Heart left ventricle (tissue), 16 donors: ENCODE measurements at regions not wholly inside any gene's neighbourhood (a gene's known extent, or its start where the extent isn't known, plus 50 kb on each side); places are given as distances from the start of the nearest gene placed in this dataset.

Experiments used
- ATAC-seq, 4 donors: fragments of 200-7000 bp; cut with Tn5 transposase; one replicate each; pipeline ENCODE4 v1.9.1; 2020 to 2022; ENCODE audit warnings: moderate library complexity in 4 of 4, mild to moderate bottlenecking in 3 of 4, moderate number of reproducible peaks in 1 of 4
- DNase-seq, 5 donors: peaks; one replicate each; pipeline ENCODE4 v3.0.0-alpha.2; 2020
- H3K27ac ChIP-seq, 12 donors: fragments of 200-600 bp; sonication (generic) in 4 of 12; one replicate each; pipeline versions ENCODE4 v1.5.0 to v1.8.0; 2016 to 2022; ENCODE audit warnings: mild to moderate bottlenecking in 2 of 12
- H3K27me3 ChIP-seq, 9 donors: fragments of 200-600 bp; sonication (generic) in 2 of 9; one replicate each; pipeline versions ENCODE4 v1.5.1 to v1.8.0; 2016 to 2022; ENCODE audit warnings: mild to moderate bottlenecking in 3 of 9
- H3K36me3 ChIP-seq, 9 donors: fragments of 200-600 bp; sonication (generic) in 2 of 9; one replicate each; pipeline versions ENCODE4 v1.5.0 to v1.8.0; 2018 to 2022; ENCODE audit warnings: mild to moderate bottlenecking in 2 of 9
- H3K4me1 ChIP-seq, 12 donors: fragments of 200-600 bp; sonication (generic) in 4 of 12; one replicate each; pipeline versions ENCODE4 v1.5.0 to v1.8.0; 2016 to 2022; ENCODE audit warnings: mild to moderate bottlenecking in 3 of 12
- H3K4me3 ChIP-seq, 12 donors: fragments of 200-600 bp; sonication (generic) in 4 of 12; one replicate each; pipeline versions ENCODE4 v1.5.0 to v1.8.0; 2017 to 2022; ENCODE audit warnings: mild to moderate bottlenecking in 9 of 12, moderate library complexity in 4 of 12
- H3K9me3 ChIP-seq, 12 donors: fragments of 200-600 bp; sonication (generic) in 4 of 12; one replicate each; pipeline versions ENCODE4 v1.5.0 to v1.8.0; 2016 to 2022; ENCODE audit warnings: mild to moderate bottlenecking in 1 of 12
- POLR2A ChIP-seq, 2 donors: fragments of 450-650 bp; IDR thresholded peaks; one replicate each; pipeline ENCODE4 v1.6.1; 2017; ENCODE audit warnings: antibody characterized with exemption in 2 of 2, mild to moderate bottlenecking in 2 of 2, moderate library complexity in 2 of 2
- WGBS, 4 donors: extraction: QIAGEN DNeasy Blood & Tissue Kit in 2 of 4; methylation state at CpG; one replicate each; pipeline versions ENCODE4 v1.1.5 to v1.1.7; 2013 to 2018; 5-methylcytosine and 5-hydroxymethylcytosine counted together
- intact Hi-C, 10 donors: fragments of 100-400 bp; cut with DNase I; formaldehyde crosslinking; loops; one replicate each; pipeline versions ENCODE4 v1.11.1 to v1.14.2; 2022
- TF ChIP-seq, protein P1 (sequence below), 12 donors: fragments of 200-600 bp; sonication (generic) in 4 of 12; IDR thresholded peaks; one replicate each; pipeline versions ENCODE4 v1.5.0 to v1.8.0; 2018 to 2022; ENCODE audit warnings: antibody characterized with exemption in 12 of 12, mild to moderate bottlenecking in 5 of 12
- donor health status: ischemic (EF 13 %, LVEDD 7.1; RV severe dilation, severe dysfunction).
- donor health status: healthy with polysubstance abuse.
- donor health status: DM: no; HTN: yes; CAD: no.
- donor health status: DM: no; HTN: no; CAD: no.
- donor health status: ischemic (EF 25% LVEDD 6.9; RV normal size, moderate dysfunction).
- donor health status: ischemic (EF 25% LVEDD 5.7; RV mildly dilated, moderate dysfunction).
- donor health status: healthy.
- donor health status: DM: yes; HTN: yes; CAD: no.
- donor health status: ischemic (EF 35%, LVEDD 5.7; RV mildly dilated, moderate dysfunction).
- donor health status: nonischemic (EF 11% LVEDD 7.7; RV severe dilation, severe dysfunction).
- donor health status: DM: yes; HTN: yes; CAD: no.
- donor health status: PGD.
- donor health status: ischemic (EF 29% LVEDD 5.4; RV normal size, mild dysfunction).
- donor health status: nonischemic (EF 23%, LVEDD 6.1; RV moderate dilation, normal function).

- WGBS, 4 donors = 86 to 92% (median 88%) methylated on average over 3 of the region's 3 CpGs
- no peak for ATAC-seq
- H3K9me3 ChIP-seq = no peaks in the 10 kb centered on the region
- no peak overlapping the region for H3K4me3 ChIP-seq
- no peaks in the 10 kb centered on the region for H3K27me3 ChIP-seq
- H3K36me3 ChIP-seq = no peaks in the 10 kb centered on the region
- no peak overlapping the region for H3K27ac ChIP-seq
- intact Hi-C loops = no loop called here
- no peak for DNase-seq
- peaks cover 0 to 11% (median 0%) of the 10 kb centered on the region in 12 donors for H3K4me1 ChIP-seq
- TF ChIP-seq POLR2A (IDR thresholded peaks at IDR 0.05) = no peak
- TF ChIP-seq, protein P1, sequence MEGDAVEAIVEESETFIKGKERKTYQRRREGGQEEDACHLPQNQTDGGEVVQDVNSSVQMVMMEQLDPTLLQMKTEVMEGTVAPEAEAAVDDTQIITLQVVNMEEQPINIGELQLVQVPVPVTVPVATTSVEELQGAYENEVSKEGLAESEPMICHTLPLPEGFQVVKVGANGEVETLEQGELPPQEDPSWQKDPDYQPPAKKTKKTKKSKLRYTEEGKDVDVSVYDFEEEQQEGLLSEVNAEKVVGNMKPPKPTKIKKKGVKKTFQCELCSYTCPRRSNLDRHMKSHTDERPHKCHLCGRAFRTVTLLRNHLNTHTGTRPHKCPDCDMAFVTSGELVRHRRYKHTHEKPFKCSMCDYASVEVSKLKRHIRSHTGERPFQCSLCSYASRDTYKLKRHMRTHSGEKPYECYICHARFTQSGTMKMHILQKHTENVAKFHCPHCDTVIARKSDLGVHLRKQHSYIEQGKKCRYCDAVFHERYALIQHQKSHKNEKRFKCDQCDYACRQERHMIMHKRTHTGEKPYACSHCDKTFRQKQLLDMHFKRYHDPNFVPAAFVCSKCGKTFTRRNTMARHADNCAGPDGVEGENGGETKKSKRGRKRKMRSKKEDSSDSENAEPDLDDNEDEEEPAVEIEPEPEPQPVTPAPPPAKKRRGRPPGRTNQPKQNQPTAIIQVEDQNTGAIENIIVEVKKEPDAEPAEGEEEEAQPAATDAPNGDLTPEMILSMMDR (IDR thresholded peaks at IDR 0.05) = no peak
Observed at GRCh38 chr5:99000221-99000620, 71.4 kb upstream of the CHD1 start.

GRCh38 chr5:98999631-99000030 lies 70.8 kb upstream of the CHD1 start:
- Histone ChIP-seq H3K9me3 (no peaks in the 10 kb centered on the region), H3K4me3 (no peak overlapping the region), H3K27ac (no peak overlapping the region), H3K36me3 (no peaks in the 10 kb centered on the region), H3K27me3 (no peaks in the 10 kb centered on the region), H3K4me1 (peaks cover 0 to 11% (median 0%) of the 10 kb centered on the region in 12 donors)
- intact Hi-C loops = no loop called here
- DNase-seq (no peak), ATAC-seq (no peak)
- no peak for TF ChIP-seq POLR2A (IDR thresholded peaks at IDR 0.05)
- TF ChIP-seq, protein P1 (IDR thresholded peaks at IDR 0.05) = no peak
- 83 to 87% (median 84%) methylated on average over 4 of the region's 4 CpGs for WGBS, 4 donors

DNA sequence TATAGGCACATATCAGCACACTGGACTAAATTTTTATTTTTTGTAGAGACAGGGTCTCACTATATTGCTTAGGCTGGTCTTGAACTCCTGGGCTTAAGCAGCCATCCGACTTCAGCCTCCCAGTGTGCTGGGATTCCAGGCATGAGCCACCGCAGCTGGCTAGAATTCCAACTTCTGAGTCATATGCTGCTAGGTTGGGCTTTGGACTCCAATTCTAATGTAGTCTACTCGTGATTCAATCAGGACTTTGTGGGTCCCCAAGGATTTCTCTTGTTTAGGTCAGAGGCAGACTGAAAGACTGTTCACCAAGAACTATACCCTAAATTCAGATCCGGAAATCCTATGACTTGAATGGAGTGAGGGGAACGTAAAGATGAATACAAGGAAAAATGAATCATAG lies 68.2 kb upstream of the CHD1 start:
- Histone ChIP-seq H3K27me3 (no peaks in the 10 kb centered on the region), H3K36me3 (no peaks in the 10 kb centered on the region), H3K27ac (no peak overlapping the region), H3K4me3 (no peak overlapping the region), H3K9me3 (no peaks in the 10 kb centered on the region), H3K4me1 (peaks cover 0 to 11% (median 0%) of the 10 kb centered on the region in 12 donors)
- TF ChIP-seq POLR2A (IDR thresholded peaks at IDR 0.05) = no peak
- TF ChIP-seq, protein P1 (IDR thresholded peaks at IDR 0.05) = no peak
- intact Hi-C loops = no loop called here
- 72 to 84% (median 80%) methylated on average over 5 of the region's 5 CpGs for WGBS, 4 donors
- ATAC-seq (no peak), DNase-seq (no peak)

- WGBS, 4 donors = 71 to 77% (median 74%) methylated on average over 4 of the region's 4 CpGs
- ATAC-seq (no peak), DNase-seq (no peak)
- H3K27me3 ChIP-seq = no peaks in the 10 kb centered on the region
- TF ChIP-seq, protein P1 (IDR thresholded peaks at IDR 0.05) = no peak
- H3K4me3 ChIP-seq = no peak overlapping the region
- H3K27ac ChIP-seq = no peak overlapping the region
- no peaks in the 10 kb centered on the region for H3K4me1 ChIP-seq
- no peaks in the 10 kb centered on the region for H3K9me3 ChIP-seq
- no peaks in the 10 kb centered on the region for H3K36me3 ChIP-seq
- intact Hi-C loops = no loop called here
Observed at GRCh38 chr5:98994611-98995010, 65.8 kb upstream of the CHD1 start.
